OCI-LY1 (cell line): ENCODE measurements at regions not wholly inside any gene's neighbourhood (a gene's known extent, or its start where the extent isn't known, plus 50 kb on each side); places are given as distances from the start of the nearest gene placed in this dataset.

Source experiments
- H2AFZ ChIP-seq: fragments of 200-600 bp; sonication (generic), shearing (Covaris generic); 2 replicates; pipeline ENCODE4 v1.6.0; 2014; ENCODE audit warnings: antibody characterized with exemption, mild to moderate bottlenecking, low read length
- H3F3A ChIP-seq: fragments of 200-600 bp; sonication (generic), shearing (Covaris generic); 2 replicates; pipeline ENCODE4 v1.6.0; 2014; ENCODE audit warnings: mild to moderate bottlenecking, antibody characterized with exemption, low read length, moderate library complexity; ENCODE audit not compliant: insufficient read depth
- H3K27ac ChIP-seq: fragments of 200-600 bp; sonication (generic); 2 replicates; pipeline ENCODE4 v1.5.1; 2014; ENCODE audit warnings: low read length, mixed run types, mild to moderate bottlenecking, low read depth; ENCODE audit not compliant: poor library complexity, severe bottlenecking
- H3K27me3 ChIP-seq: fragments of 200-600 bp; sonication (generic); 2 replicates; pipeline ENCODE4 v1.6.0; 2014; ENCODE audit warnings: antibody characterized with exemption, mild to moderate bottlenecking, low read length, moderate library complexity; ENCODE audit not compliant: insufficient read depth
- H3K36me3 ChIP-seq: fragments of 200-600 bp; sonication (generic); 2 replicates; pipeline ENCODE4 v1.6.1; 2014; ENCODE audit warnings: mild to moderate bottlenecking, antibody characterized with exemption, low read length, moderate library complexity, mixed read lengths; ENCODE audit not compliant: insufficient read depth
- H3K4me1 ChIP-seq: fragments of 200-600 bp; sonication (generic); 2 replicates; pipeline ENCODE4 v1.5.1; 2014; ENCODE audit warnings: mild to moderate bottlenecking, low read length, moderate library complexity; ENCODE audit not compliant: insufficient read depth, severe bottlenecking
- H3K4me2 ChIP-seq: fragments of 200-600 bp; sonication (generic), shearing (Covaris generic); 2 replicates; pipeline ENCODE4 v1.6.1; 2014; ENCODE audit warnings: low read length
- H3K4me3 ChIP-seq: fragments of 200-600 bp; sonication (generic); 2 replicates; pipeline ENCODE4 v1.5.1; 2014; ENCODE audit warnings: low read length, low read depth, mild to moderate bottlenecking, mixed read lengths; ENCODE audit not compliant: poor library complexity, severe bottlenecking
- H3K79me2 ChIP-seq: fragments of 200-600 bp; shearing (Covaris generic); 2 replicates; pipeline ENCODE4 v1.6.1; 2016; ENCODE audit warnings: mixed run types, low read length, mixed read lengths; ENCODE audit not compliant: insufficient read depth
- H3K9ac ChIP-seq: fragments of 200-600 bp; sonication (generic), shearing (Covaris generic); 2 replicates; pipeline ENCODE4 v1.6.1; 2014; ENCODE audit warnings: mild to moderate bottlenecking, low read length, mixed read lengths
- H3K9me2 ChIP-seq: fragments of 200-600 bp; sonication (generic), shearing (Covaris generic); 2 replicates; pipeline ENCODE4 v1.6.1; 2014; ENCODE audit warnings: low read depth, mild to moderate bottlenecking, low read length, mixed read lengths
- H3K9me3 ChIP-seq: fragments of 200-600 bp; shearing (Covaris generic); 2 replicates; pipeline ENCODE4 v1.6.1; 2014; ENCODE audit warnings: low read length, mixed read lengths
- H4K20me1 ChIP-seq: fragments of 200-600 bp; sonication (generic), shearing (Covaris generic); 2 replicates; pipeline ENCODE4 v1.6.0; 2016; ENCODE audit warnings: mild to moderate bottlenecking, low read length; ENCODE audit not compliant: insufficient read depth
- CTCF ChIP-seq: fragments of 200-600 bp; sonication (generic), shearing (Covaris generic); IDR thresholded peaks from 2 replicates; pipeline ENCODE4 v1.5.1; 2017; ENCODE audit warnings: mild to moderate bottlenecking, antibody characterized with exemption, low read length, moderate library complexity, mixed read lengths
- EZH2 ChIP-seq: fragments of 200-600 bp; sonication (generic), shearing (Covaris generic); IDR thresholded peaks from 2 replicates; pipeline ENCODE4 v1.8.0; 2017; ENCODE audit warnings: borderline replicate concordance, mixed run types, mild to moderate bottlenecking, antibody characterized with exemption, low read length, moderate library complexity, mixed read lengths

- Histone ChIP-seq H3K9me2 (no peaks in the 10 kb centered on the region), H3K4me3 (no peak overlapping the region), H3K27me3 (no peaks in the 10 kb centered on the region), H3K4me1 (peaks cover 14% of the 10 kb centered on the region), H3K27ac (no peak overlapping the region), H2AFZ (no peak overlapping the region), H3K9ac (no peak overlapping the region), H3K9me3 (0 out of 2 replicates have a peak, but pooled peaks cover 3% of the 10 kb centered on the region), H3F3A (no peaks in the 10 kb centered on the region), H3K4me2 (no peak overlapping the region), H4K20me1 (no peaks in the 10 kb centered on the region), H3K36me3 (no peaks in the 10 kb centered on the region; the same call in 1 of the 2 replicates), H3K79me2 (no peaks in the 10 kb centered on the region)
- TF ChIP-seq EZH2, result no peak
- TF ChIP-seq CTCF, result no peak
Measured at GRCh38 chr14:101711041-101711856, 50.3 kb upstream of the PPP2R5C start.
